GM18498 (cell line): ENCODE measurements at regions not wholly inside any gene's neighbourhood (a gene's known extent, or its start where the extent isn't known, plus 50 kb on each side); places are given as distances from the start of the nearest gene placed in this dataset.
"Not testable (repeated sequence)": the region's sequence is repeated elsewhere in the genome, so short reads cannot be mapped to it uniquely, and the experiment has no call there.

ENCODE experiments used
- ATAC-seq: cut with Tn5 transposase; IDR thresholded peaks from one replicate; pipeline ENCODE4 v1.9.1; 2021; ENCODE audit warnings: mild to moderate bottlenecking, moderate library complexity; ENCODE audit not compliant: unreplicated experiment

- ATAC-seq = no peak
These were observed 549.9 kb upstream of the AMOT start for GRCh38 chrX:113390531-113390930.

- ATAC-seq = no peak
These were observed 549.2 kb upstream of the AMOT start for GRCh38 chrX:113389846-113390245.

- no peak for ATAC-seq
These were observed 544.0 kb upstream of the AMOT start for GRCh38 chrX:113384628-113385027.

GRCh38 chrX:113373421-113373820 is 532.8 kb upstream of the AMOT start:
- ATAC-seq = not testable (repeated sequence)

- no peak for ATAC-seq
These were observed 529.4 kb upstream of the AMOT start for GRCh38 chrX:113370006-113370405.

GRCh38 chrX:113369056-113369455 is 528.4 kb upstream of the AMOT start:
- no peak for ATAC-seq

- ATAC-seq = no peak
These were observed 512.5 kb upstream of the AMOT start for GRCh38 chrX:113353134-113353533.

GRCh38 chrX:113330416-113330815 is 489.8 kb upstream of the AMOT start:
- no peak for ATAC-seq

GRCh38 chrX:113315927-113316326 is 475.3 kb upstream of the AMOT start:
- ATAC-seq = no peak

GRCh38 chrX:113305496-113305895 is 464.9 kb upstream of the AMOT start:
- ATAC-seq = no peak

GRCh38 chrX:113300580-113300979 is 459.9 kb upstream of the AMOT start:
- no peak for ATAC-seq

GRCh38 chrX:113297437-113297836 is 456.8 kb upstream of the AMOT start:
- no peak for ATAC-seq

- no peak for ATAC-seq
These were observed 448.9 kb upstream of the AMOT start for GRCh38 chrX:113289503-113289902.

- no peak for ATAC-seq
These were observed 447.1 kb upstream of the AMOT start for GRCh38 chrX:113287761-113288160.

- no peak for ATAC-seq
These were observed 435.2 kb upstream of the AMOT start for GRCh38 chrX:113275804-113276203.

- ATAC-seq = no peak
These were observed 434.2 kb upstream of the AMOT start for GRCh38 chrX:113274791-113275190.

- no peak for ATAC-seq
These were observed 433.7 kb upstream of the AMOT start for GRCh38 chrX:113274345-113274744.

GRCh38 chrX:113269203-113269602 is 428.6 kb upstream of the AMOT start:
- no peak for ATAC-seq

- ATAC-seq = no peak
These were observed 419.8 kb upstream of the AMOT start for GRCh38 chrX:113260474-113260873.

GRCh38 chrX:113222305-113222704 is 381.7 kb upstream of the AMOT start:
- ATAC-seq = no peak

- no peak for ATAC-seq
These were observed 371.4 kb upstream of the AMOT start for GRCh38 chrX:113212052-113212451.

- no peak for ATAC-seq
These were observed 362.0 kb upstream of the AMOT start for GRCh38 chrX:113202601-113203000.

GRCh38 chrX:113195949-113196348 is 355.3 kb upstream of the AMOT start:
- no peak for ATAC-seq

GRCh38 chrX:113192418-113192817 is 351.8 kb upstream of the AMOT start:
- ATAC-seq = no peak
